BLaER1 treated with 17β-estradiol and CSF1 and Interleukin-3, amounts not matched to agents 10 nM and 100 nM (cell line): ENCODE measurements at regions not wholly inside any gene's neighbourhood (a gene's known extent, or its start where the extent isn't known, plus 50 kb on each side); places are given as distances from the start of the nearest gene placed in this dataset.
A peak's percentile ranks its signal among the peaks of the same experiment; 100 is the strongest.

ENCODE experiments used
- H3K27ac ChIP-seq, 11 experiments: shearing (Covaris generic); formaldehyde crosslinking; 2 replicates each; pipeline ENCODE4 v1.8.1; 2022
- H3K27me3 ChIP-seq, 11 experiments: shearing (Covaris generic); formaldehyde crosslinking; 2 replicates each; pipeline ENCODE4 v1.8.1; 2022
- H3K36me3 ChIP-seq, 11 experiments: shearing (Covaris generic); formaldehyde crosslinking; 2 replicates each; pipeline ENCODE4 v1.8.1; 2022
- H3K4me1 ChIP-seq, 10 experiments: shearing (Covaris generic); formaldehyde crosslinking; 2 replicates each; pipeline ENCODE4 v1.8.1; 2022
- H3K4me2 ChIP-seq, 11 experiments: shearing (Covaris generic); formaldehyde crosslinking; 2 replicates each; pipeline ENCODE4 v1.8.1; 2022
- H3K4me3 ChIP-seq, 10 experiments: shearing (Covaris generic); formaldehyde crosslinking; 2 replicates each; pipeline ENCODE4 v1.8.1; 2022
- H3K9ac ChIP-seq, 11 experiments: shearing (Covaris generic); formaldehyde crosslinking; 2 replicates each; pipeline ENCODE4 v1.8.1; 2022
- H3K9me3 ChIP-seq, 11 experiments: shearing (Covaris generic); formaldehyde crosslinking; replicated peaks in 1 of 11; 2 replicates each; pipeline ENCODE4 v1.8.1; 2022
- H4K20me1 ChIP-seq, 11 experiments: shearing (Covaris generic); formaldehyde crosslinking; 2 replicates each; pipeline ENCODE4 v1.8.1; 2022
- Cebpa-rat ChIP-seq, 11 experiments: shearing (Covaris generic); IDR thresholded peaks; 2 replicates each; pipeline ENCODE4 v1.8.1; 2022

DNA sequence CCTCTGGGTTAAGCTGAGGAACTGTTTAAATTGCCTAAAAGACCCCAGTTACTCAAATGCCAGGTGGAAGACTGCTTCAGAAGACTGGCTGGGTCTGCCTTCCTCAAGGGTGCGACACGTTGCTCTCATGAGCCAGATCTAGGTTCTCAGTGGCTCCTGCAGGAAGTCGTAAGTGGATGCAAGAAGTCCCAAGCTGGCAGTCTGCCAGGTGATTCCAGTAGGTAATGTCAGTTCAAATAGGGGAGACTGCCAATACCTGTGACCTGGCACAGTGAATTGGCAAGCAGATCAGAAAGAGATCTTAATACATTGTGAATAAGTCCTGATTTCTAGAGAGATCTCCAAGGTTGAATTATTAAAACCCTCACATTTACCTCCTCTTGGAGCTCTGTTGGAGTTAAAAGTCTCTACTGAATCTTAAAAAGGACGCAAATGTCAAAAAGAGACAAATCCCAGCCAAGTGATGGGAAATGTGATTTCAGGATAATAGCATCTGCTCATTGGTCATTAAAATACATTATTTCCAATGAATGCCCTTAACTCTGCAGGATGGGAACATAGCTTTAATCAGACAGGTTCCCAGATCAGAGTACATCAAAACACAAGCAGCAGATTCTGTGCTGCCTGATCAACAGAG is 98.8 kb upstream of the FRMD6 start:
- no peaks in the 10 kb centered on the region for H4K20me1 ChIP-seq
- H3K27ac ChIP-seq: no peak overlapping the region
- H3K4me1 ChIP-seq: no peaks in the 10 kb centered on the region
- no peak overlapping the region for H3K4me3 ChIP-seq
- H3K9me3 ChIP-seq: no peaks in the 10 kb centered on the region
- TF ChIP-seq Cebpa-rat (IDR thresholded peaks at IDR 0.05): no peak
- H3K27me3 ChIP-seq: no peaks in the 10 kb centered on the region
- no peak overlapping the region for H3K9ac ChIP-seq
- H3K4me2 ChIP-seq: no peak overlapping the region
- no peaks in the 10 kb centered on the region for H3K36me3 ChIP-seq

DNA sequence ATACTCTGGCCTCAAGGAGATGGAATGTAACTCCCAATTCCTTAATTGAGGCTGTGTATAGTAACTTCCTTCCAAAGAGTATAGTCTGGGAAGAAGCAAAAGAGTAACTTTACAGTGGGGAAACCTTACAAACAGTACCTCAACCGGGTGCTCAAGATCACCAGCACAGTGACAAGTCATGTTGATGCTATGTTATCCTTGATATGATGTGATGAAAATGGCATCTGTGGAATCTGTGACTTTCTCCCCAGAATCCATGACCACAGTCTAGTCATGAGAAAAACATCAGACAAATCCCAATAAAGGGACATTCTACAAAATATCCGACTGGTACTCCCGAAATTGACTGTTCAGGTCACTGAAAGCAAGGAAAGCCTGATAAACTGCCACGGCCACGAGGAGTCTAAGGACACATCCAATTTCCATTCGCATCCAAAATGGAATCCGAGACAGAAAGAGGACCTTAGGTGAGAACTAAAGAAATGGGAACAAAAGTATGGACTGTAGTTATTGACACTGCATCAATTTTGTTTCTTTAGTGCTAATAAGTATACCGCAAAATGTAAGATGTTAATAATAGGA is 97.3 kb upstream of the FRMD6 start:
- H3K4me1 ChIP-seq: no peaks in the 10 kb centered on the region
- H3K9ac ChIP-seq: no peak overlapping the region
- H3K9me3 ChIP-seq: no peaks in the 10 kb centered on the region
- H3K27me3 ChIP-seq: no peaks in the 10 kb centered on the region
- no peaks in the 10 kb centered on the region for H3K36me3 ChIP-seq
- H4K20me1 ChIP-seq: no peaks in the 10 kb centered on the region
- H3K4me3 ChIP-seq: no peak overlapping the region
- H3K4me2 ChIP-seq: no peak overlapping the region
- no peak overlapping the region for H3K27ac ChIP-seq
- no peak for TF ChIP-seq Cebpa-rat (IDR thresholded peaks at IDR 0.05)

DNA sequence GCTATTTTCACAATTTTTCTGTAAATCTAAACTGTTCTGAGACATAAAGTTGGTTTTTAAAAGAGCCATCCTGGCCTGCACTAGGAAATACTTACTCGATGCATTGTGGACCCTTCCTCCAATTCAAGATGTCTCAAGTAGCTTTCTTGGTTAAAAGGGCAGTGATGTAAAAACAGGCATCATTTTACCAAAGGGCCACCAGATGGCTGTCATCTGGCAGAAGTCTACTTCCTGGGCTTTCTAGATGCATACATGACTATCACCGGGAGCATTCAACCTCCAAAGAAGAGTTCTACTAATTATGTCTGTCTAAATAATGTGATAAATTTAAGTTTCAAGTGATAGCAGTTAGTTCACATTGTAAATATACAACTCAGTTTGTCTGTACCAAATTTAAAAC is 96.8 kb upstream of the FRMD6 start:
- no peak overlapping the region for H3K4me3 ChIP-seq
- H3K4me1 ChIP-seq: no peaks in the 10 kb centered on the region
- H3K36me3 ChIP-seq: no peaks in the 10 kb centered on the region
- H3K27me3 ChIP-seq: no peaks in the 10 kb centered on the region
- H3K27ac ChIP-seq: no peak overlapping the region
- no peak overlapping the region for H3K4me2 ChIP-seq
- H4K20me1 ChIP-seq: no peaks in the 10 kb centered on the region
- no peak overlapping the region for H3K9ac ChIP-seq
- no peaks in the 10 kb centered on the region for H3K9me3 ChIP-seq
- TF ChIP-seq Cebpa-rat (IDR thresholded peaks at IDR 0.05): no peak

DNA sequence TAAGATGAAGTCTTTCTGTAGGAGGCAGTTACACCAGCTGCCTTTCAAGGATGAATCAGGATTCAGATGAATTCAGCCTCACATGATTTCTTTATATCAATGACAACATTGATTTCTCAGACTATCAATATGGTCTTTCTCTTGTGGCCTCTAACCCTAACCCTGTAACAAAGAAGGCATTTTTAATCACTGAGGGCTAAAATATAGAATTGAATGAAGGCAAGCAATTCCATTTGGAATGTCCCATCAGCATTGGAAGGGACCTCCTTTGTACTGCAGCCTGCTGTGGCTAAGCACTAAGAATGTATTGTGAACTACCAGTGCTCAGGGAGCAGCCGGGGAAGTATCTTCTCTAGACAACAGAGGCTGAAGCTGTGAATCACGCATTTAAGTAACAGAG is 90.6 kb upstream of the FRMD6 start:
- Histone ChIP-seq H3K27ac (no peak overlapping the region), H3K4me2 (no peak overlapping the region), H3K36me3 (no peaks in the 10 kb centered on the region), H3K4me1 (peaks cover 0 to 7% (median 0%) of the 10 kb centered on the region in 10 experiments; a peak in 3 of 20 replicates), H3K9me3 (no peaks in the 10 kb centered on the region), H3K9ac (no peak overlapping the region), H4K20me1 (no peaks in the 10 kb centered on the region), H3K27me3 (no peaks in the 10 kb centered on the region), H3K4me3 (no peak overlapping the region)
- no peak for TF ChIP-seq Cebpa-rat (IDR thresholded peaks at IDR 0.05)

DNA sequence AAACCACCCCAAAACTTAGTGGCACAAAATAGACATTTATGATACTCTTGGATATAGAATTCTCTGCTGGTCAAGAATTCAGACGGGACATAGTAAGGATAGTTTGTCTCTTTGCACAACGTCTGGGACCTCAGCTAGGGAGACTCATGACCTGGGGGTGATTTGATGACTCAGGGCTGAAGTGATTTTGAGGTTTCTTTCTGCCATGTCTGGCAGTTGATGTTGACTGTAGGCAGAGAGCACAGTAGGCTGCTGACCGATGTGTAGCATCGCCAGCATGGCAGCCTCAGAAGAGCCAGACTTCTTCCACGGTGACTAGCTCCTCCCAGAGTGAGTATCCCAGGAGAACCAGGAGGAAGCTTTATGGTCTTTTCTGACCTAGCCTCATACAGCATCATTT is 88.9 kb upstream of the FRMD6 start:
- Histone ChIP-seq H3K9me3 (no peaks in the 10 kb centered on the region), H3K36me3 (no peaks in the 10 kb centered on the region), H3K27me3 (no peaks in the 10 kb centered on the region), H3K4me2 (no peak overlapping the region), H3K4me1 (peaks cover 0 to 7% (median 0%) of the 10 kb centered on the region in 10 experiments; a peak in 3 of 20 replicates), H3K9ac (no peak overlapping the region), H3K27ac (no peak overlapping the region), H3K4me3 (no peak overlapping the region), H4K20me1 (no peaks in the 10 kb centered on the region)
- TF ChIP-seq Cebpa-rat (IDR thresholded peaks at IDR 0.05): no peak

DNA sequence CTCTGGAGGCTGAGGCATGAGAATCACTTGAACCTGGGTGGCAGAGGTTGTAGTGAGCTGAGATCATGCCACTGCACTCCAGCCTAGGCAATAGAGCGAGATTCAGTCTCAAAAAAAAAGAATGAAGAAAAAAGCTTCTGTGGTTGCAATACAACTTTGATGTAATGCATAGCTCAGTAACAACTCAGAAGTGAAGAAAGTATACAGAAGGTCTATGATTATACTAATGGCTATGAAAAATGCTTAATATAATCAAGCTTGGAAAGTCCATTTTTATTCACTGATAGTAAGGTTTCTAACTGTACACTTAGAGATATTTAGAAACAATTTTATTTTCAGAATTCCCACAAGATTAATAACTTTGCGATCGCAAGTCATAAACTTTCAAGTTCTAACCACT is 88.2 kb upstream of the FRMD6 start:
- Histone ChIP-seq H3K4me2 (no peak overlapping the region), H4K20me1 (no peaks in the 10 kb centered on the region), H3K4me1 (peaks cover 0 to 7% (median 0%) of the 10 kb centered on the region in 10 experiments; a peak in 3 of 20 replicates), H3K4me3 (no peak overlapping the region), H3K9ac (no peak overlapping the region), H3K9me3 (no peaks in the 10 kb centered on the region), H3K36me3 (no peaks in the 10 kb centered on the region), H3K27me3 (no peaks in the 10 kb centered on the region), H3K27ac (no peak overlapping the region)
- TF ChIP-seq Cebpa-rat (IDR thresholded peaks at IDR 0.05): no peak

DNA sequence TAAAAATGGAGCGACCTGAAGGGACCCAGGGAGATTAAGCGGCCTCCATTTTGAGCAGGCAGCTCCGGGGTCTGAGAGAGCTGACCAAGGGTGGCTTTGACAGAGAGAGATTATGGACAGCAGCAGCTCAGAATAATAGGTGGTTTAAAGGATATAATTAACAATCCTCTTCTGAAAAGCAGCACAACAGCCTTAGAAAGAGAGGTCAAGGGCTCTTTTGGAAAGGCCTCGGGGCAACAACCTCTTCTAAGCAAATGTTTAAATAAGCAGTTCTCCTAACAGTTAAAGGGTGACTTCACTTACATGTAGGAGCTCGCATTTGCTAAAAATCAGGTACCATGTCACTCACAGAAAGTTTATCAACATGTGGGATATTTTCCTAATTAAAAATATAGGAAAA is 87.2 kb upstream of the FRMD6 start:
- peaks cover 0 to 7% (median 0%) of the 10 kb centered on the region in 10 experiments; a peak in 3 of 20 replicates for H3K4me1 ChIP-seq
- no peak overlapping the region for H3K4me3 ChIP-seq

DNA sequence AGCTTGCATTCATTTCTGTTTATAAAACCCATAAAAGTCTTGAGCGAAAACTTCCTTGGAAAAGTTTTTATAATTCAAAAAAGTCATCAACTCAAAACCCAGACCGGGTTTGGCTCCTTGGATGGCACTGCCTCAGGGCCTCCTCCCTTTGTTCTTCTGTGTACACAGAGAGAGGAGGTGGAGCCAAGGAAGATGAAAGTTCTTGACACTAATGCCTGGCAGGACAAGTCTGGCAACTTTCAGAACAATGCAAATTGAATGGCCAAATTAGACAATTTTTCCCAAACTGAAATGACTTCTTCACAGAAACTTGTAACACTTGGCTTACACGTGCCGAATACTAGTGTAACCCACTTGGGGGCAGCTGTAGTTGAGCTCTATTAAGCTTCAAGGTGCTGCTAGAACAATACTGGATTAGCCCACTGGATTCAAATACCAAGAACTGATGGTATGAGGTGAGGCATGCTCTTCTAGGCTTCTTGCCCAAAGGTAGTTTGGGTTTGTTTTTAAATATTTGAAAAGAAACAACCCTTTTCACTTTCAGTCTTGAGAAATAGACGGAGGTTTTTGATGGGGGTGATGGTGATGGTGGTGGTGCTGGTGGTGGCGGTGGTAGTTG is 86.6 kb upstream of the FRMD6 start:
- Histone ChIP-seq H3K9me3 (no peaks in the 10 kb centered on the region), H3K27me3 (no peaks in the 10 kb centered on the region), H3K4me3 (no peak overlapping the region), H3K4me1 (peaks cover 0 to 7% (median 0%) of the 10 kb centered on the region in 10 experiments; a peak in 3 of 20 replicates), H3K36me3 (no peaks in the 10 kb centered on the region), H3K27ac (no peak overlapping the region), H3K9ac (no peak overlapping the region), H4K20me1 (no peaks in the 10 kb centered on the region), H3K4me2 (no peak overlapping the region)
- TF ChIP-seq Cebpa-rat (IDR thresholded peaks at IDR 0.05): no peak

More for the DNA sequence above, 87.2 kb upstream of the FRMD6 start:
- Histone ChIP-seq H3K36me3 (no peaks in the 10 kb centered on the region), H3K9me3 (no peaks in the 10 kb centered on the region), H3K27ac (no peak overlapping the region), H3K9ac (no peak overlapping the region), H3K27me3 (no peaks in the 10 kb centered on the region), H4K20me1 (no peaks in the 10 kb centered on the region), H3K4me2 (peak overlapping the region in 3 of 11 experiments; percentile 4 to 35 (median 6); a peak in 3 of 22 replicates)
- no peak for TF ChIP-seq Cebpa-rat (IDR thresholded peaks at IDR 0.05)

DNA sequence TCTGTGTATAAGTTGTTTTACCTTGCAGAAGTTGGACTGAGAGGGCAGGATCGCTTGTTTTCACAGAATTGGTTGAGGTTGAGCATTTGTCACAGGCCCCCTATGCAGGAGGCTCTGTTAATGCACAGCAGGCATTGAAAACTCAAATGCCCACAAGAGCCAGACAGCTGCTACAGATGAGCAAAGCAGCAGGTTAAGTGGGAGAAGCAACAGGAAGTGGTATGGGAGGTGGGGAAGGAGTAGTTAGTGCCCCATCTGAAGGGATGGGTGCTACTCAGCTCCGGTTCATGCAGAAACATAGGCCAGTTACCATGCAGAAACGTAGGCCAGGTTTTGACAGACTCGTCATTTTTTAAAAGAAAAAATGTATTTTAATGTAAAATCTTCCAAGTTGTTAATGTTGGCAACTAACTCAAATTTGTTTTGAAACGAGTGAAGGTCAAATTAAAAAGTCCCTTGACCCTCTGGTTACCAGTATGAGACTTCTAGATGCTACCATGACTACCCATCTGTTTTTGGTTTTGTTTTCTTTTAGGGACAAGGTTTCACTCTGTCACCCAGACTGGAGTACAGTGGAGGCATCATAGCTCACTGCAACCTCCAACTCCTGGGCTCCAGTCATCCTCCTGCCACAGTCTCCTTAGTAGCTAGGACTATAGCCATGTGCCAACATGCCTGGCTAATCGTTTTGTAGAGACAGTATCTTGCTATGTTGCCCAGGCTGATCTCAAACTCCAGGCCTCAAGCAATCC is 84.7 kb upstream of the FRMD6 start:
- Histone ChIP-seq H4K20me1 (no peaks in the 10 kb centered on the region), H3K9ac (no peak overlapping the region), H3K4me2 (no peak overlapping the region), H3K27me3 (no peaks in the 10 kb centered on the region), H3K4me3 (no peak overlapping the region), H3K4me1 (peaks cover 0 to 7% (median 0%) of the 10 kb centered on the region in 10 experiments; a peak in 3 of 20 replicates), H3K9me3 (no peaks in the 10 kb centered on the region), H3K27ac (no peak overlapping the region), H3K36me3 (no peaks in the 10 kb centered on the region)
- TF ChIP-seq Cebpa-rat (IDR thresholded peaks at IDR 0.05): no peak
